HG03108 (cell line): ENCODE measurements at regions not wholly inside any gene's neighbourhood (a gene's known extent, or its start where the extent isn't known, plus 50 kb on each side); places are given as distances from the start of the nearest gene placed in this dataset.
"Not testable (repeated sequence)": the region's sequence is repeated elsewhere in the genome, so short reads cannot be mapped to it uniquely, and the experiment has no call there.

ENCODE experiments used
- ATAC-seq: cut with Tn5 transposase; IDR thresholded peaks from one replicate; pipeline ENCODE4 v1.9.1; 2021; ENCODE audit warnings: moderate library complexity; ENCODE audit not compliant: unreplicated experiment

GRCh38 chr1:60619581-60619980 lies 462.8 kb upstream of the NFIA start:
- ATAC-seq: no peak

GRCh38 chr1:60615666-60616065 lies 466.7 kb upstream of the NFIA start:
- ATAC-seq: no peak

- ATAC-seq: no peak
Observed at GRCh38 chr1:60612790-60613189, 469.6 kb upstream of the NFIA start.

GRCh38 chr1:60606921-60607320 lies 475.4 kb upstream of the NFIA start:
- ATAC-seq: not testable (repeated sequence)

- no peak for ATAC-seq
Observed at GRCh38 chr1:60600532-60600931, 481.8 kb upstream of the NFIA start.

GRCh38 chr1:60599574-60599973 lies 482.8 kb upstream of the NFIA start:
- ATAC-seq: no peak

- no peak for ATAC-seq
Observed at GRCh38 chr1:60598041-60598910, 484.1 kb upstream of the NFIA start.

- no peak for ATAC-seq
Observed at GRCh38 chr1:60596791-60597750, 485.3 kb upstream of the NFIA start.

GRCh38 chr1:60591583-60591982 lies 490.8 kb upstream of the NFIA start:
- no peak for ATAC-seq

GRCh38 chr1:60589916-60590315 lies 492.4 kb upstream of the NFIA start:
- no peak for ATAC-seq

GRCh38 chr1:60589046-60589748 lies 493.2 kb upstream of the NFIA start:
- no peak for ATAC-seq

- ATAC-seq: no peak
Observed at GRCh38 chr1:60584371-60584770, 498.0 kb upstream of the NFIA start.

- ATAC-seq: no peak
Observed at GRCh38 chr1:60583696-60584095, 498.7 kb upstream of the NFIA start.

- no peak for ATAC-seq
Observed at GRCh38 chr1:60581455-60582220, 500.7 kb upstream of the NFIA start.

GRCh38 chr1:60577029-60577428 lies 503.5 kb upstream of the C1orf87 start:
- ATAC-seq: no peak

GRCh38 chr1:60575326-60575977 lies 501.9 kb upstream of the C1orf87 start:
- ATAC-seq: no peak

GRCh38 chr1:60573726-60574409 lies 500.3 kb upstream of the C1orf87 start:
- ATAC-seq: no peak

GRCh38 chr1:60573121-60573520 lies 499.6 kb upstream of the C1orf87 start:
- no peak for ATAC-seq

GRCh38 chr1:60572378-60572777 lies 498.8 kb upstream of the C1orf87 start:
- ATAC-seq: no peak
